ENCODE measurements at regions not wholly inside any gene's neighbourhood (a gene's known extent, or its start where the extent isn't known, plus 50 kb on each side); places are given as distances from the start of the nearest gene placed in this dataset.

GRCh38 chr5:8332666-8333445 lies 463.9 kb downstream of the MTRR start:
- no peak for DNase-seq

GRCh38 chr5:8333485-8333884 lies 464.5 kb downstream of the MTRR start:
- no peak for DNase-seq

GRCh38 chr5:8333977-8334376 lies 465.0 kb downstream of the MTRR start:
- no peak for DNase-seq

DNA sequence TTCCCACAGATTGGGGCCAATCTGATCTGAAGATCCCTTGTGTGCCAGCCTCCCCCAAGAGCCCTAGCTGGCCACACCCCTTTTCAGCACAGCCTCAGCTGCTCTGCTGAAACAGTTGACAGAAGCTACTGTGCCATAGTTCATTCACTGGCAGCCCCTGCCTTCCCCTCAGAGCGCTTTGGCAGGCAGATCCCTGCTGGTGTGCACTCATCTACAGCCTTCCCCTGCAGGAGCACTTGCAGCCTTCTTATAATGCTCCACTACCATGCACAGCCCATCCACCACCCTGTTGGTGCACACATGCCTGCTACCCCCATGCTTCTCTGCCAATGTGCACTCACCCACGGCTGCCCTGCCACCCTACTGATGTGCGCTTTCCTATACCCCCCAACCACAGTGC lies 471.3 kb downstream of the MTRR start:
- no peak for DNase-seq

- no peak for DNase-seq
Measured at GRCh38 chr5:8340739-8341344, 471.9 kb downstream of the MTRR start.

DNA sequence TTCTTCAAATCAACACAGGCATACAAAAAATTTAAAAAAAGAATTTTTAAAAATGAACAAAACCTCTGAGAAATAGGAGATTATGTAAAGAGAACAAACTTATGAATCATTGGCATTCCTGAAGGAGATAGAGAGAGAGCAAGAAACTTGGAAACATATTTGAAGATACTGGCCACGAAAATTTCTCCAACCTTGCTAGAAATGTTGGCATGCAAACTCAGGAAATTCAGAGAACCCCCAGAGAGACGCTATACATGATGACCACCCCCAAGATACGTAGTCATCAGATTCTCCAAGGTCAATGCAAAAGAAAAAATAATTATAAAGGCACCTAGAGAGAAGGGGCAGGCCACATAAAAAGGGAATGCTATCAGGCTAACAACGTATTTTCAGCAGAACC lies 472.5 kb downstream of the MTRR start:
- no peak for DNase-seq

GRCh38 chr5:8347984-8348383 lies 479.0 kb downstream of the MTRR start:
- DNase-seq = no peak

DNA sequence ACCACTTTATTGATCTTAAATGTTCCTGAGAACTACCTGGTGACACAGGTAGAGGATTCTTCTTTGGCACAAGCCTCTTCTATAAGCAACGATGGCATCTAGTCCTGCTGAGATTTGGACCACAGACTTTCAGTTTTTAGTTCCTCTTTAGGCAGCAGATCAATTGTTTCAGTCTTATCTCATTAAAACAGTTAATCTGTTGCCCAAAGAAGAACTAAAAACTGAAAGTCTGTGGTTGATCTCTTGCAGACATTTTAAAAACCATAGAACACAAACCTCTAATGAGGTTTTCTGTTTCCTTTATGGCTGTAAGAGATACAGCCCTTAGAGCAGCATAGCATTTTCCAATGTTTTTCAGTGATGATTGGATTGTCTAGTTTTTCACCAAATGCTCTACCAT lies 480.9 kb downstream of the MTRR start:
- no peak for DNase-seq

- no peak for DNase-seq
Measured at GRCh38 chr5:8350644-8351339, 481.8 kb downstream of the MTRR start.

GRCh38 chr5:8355981-8356380 lies 487.0 kb downstream of the MTRR start:
- no peak for DNase-seq

DNA sequence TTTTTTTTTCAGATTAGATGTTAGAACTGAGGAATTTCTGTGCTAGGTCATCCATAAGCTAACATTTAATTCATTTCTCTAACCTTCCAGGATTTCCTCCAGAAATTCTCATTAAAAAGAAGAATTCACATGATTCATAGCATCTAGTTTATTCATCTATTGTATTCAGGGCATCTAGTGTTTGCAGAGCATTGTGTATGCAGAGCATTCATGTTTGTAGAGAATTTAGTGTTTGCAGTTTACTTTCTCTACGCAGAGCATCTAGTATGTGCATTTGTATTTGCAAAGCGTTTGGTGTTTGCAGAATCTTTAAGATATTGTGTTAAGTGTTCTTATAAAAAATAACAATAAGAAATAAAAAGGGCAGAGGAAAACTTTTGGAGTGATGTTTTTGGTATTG lies 491.1 kb downstream of the MTRR start:
- DNase-seq = no peak

GRCh38 chr5:8362495-8362894 lies 493.5 kb downstream of the MTRR start:
- no peak for DNase-seq

DNA sequence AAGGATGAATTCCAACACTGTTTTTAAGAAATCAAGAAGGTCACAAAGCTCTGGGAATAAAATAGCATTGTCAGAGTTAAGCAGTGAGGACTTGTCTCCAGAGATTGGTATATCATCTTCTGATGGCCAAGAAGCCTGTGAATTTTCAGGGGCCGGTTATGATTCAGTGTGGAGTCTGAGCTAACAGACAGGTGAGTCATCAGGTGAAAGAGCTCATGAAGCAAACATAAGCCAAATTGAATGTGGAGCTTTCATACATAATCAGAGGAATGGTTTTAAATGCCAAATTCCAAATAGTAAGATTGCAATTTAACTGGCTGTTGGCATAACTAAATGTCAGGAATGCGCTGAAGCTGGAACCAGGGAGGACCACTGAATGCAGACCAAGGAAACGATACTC lies 494.2 kb downstream of the MTRR start:
- no peak for DNase-seq

DNA sequence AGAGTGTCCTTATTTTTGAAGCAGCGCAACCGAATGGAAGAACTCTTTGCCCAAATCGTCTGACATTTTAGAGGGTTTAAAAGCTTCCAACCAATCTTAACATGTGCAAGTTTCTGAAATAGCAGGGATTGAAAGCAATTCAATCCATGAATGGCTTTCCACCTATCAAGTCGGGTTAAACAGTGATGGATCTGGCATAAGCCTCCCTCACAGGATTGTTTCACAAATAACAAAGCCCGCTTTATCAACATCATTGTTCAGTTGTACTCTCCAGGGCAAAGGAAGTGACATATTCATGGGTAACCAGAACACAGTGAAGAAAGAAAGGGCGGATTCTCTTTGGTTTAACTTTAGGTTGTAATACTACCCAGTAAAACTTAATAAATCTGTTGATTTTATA lies 497.3 kb downstream of the MTRR start:
- no peak for DNase-seq

DNA sequence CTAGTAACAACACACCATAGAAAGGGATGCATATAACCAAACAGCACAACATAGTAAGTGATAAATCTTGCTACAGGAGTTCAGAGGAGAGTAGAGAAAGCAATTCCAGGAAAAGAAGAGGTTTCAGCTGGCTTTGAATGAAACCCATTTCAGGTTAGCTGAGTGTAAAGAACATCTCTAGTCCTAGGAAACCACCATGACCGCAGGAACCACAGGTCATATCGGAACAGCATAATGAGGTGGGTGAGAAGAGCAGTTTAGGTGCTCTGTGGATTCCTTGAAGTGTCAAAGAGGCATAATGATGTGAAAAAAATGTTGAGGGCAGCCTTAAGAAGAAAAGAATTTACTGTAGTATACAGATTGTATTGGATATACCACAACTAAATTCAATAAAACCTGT lies 507.5 kb downstream of the MTRR start:
- DNase-seq = no peak

DNA sequence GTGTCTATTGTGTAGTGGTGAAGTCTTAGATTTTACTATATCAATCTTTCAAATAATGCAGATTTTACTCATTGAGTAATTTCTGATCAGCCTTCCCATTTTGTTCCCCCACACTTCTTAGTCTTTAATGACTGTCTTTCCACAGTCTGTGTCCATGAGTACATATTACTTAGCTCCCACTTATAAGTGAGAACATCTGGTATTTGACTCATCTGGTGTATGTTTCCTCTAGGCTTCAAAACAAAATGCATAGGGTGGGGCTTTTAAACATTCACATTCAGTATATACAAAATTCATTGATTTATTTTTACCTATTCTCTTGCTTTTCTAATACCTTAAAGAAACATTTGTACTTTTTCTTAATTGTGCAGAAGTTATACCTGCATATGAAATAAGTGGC lies 513.0 kb downstream of the MTRR start:
- no peak for DNase-seq

GRCh38 chr5:8382456-8382855 lies 513.5 kb downstream of the MTRR start:
- no peak for DNase-seq

DNA sequence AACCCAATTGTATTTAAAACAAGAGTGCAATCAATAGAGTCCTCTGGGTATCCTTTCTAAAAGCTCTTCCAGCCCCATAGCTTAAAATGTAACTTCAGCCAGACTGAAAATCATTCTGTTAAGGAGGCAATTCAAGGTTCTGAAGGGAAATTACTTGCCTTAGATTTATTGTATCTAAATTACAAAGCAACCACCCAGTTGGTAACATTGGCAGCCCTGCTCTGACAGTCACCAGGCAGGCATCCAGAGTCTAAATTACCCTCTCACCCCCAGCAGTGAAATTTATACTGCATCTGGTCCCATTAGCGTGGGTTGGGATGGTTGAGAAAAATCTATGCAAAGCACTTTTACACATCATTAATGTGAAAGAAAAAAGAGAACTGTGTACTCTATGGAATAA lies 514.7 kb downstream of the MTRR start:
- no peak for DNase-seq

GRCh38 chr5:8386719-8387288 lies 517.9 kb downstream of the MTRR start:
- DNase-seq = no peak

DNA sequence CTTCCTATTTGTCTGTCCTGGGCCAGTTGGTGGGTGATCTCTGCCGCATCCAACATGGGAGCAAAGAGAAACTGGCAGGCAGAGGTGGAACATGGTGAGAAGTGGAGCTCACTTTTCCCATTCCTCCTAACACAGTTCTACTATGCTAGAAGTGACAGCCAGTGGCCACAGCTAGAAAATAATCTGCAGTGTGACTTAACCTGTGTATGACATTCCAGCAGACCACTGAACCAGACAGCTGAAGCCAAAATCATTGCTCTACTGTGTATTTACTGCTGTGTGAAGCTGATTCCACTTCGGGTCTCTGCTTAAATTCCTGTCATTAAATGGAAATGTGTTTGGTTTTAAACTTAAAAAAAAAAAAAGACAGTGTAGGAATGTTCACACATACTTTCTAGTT lies 523.0 kb downstream of the MTRR start:
- DNase-seq = no peak

DNA sequence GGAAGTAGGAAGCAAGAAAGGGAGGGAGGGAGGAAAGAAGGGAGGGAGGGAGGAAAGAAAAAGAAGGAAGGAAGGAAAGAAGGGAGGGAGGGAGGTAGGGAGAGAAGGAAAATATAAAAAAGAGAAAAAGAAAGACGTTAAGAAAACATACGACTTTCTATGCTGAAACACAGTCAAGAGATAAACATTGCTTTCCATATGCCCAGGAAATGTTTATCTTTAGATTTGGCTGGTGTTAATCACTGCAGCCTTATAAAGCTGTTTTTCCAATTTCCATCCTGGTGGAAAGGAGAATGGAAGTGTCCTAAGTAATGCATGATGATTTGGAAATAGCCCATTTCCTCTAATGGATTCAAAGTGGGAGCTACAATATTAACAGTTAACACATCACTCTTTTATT lies 524.3 kb downstream of the MTRR start:
- DNase-seq = no peak

DNA sequence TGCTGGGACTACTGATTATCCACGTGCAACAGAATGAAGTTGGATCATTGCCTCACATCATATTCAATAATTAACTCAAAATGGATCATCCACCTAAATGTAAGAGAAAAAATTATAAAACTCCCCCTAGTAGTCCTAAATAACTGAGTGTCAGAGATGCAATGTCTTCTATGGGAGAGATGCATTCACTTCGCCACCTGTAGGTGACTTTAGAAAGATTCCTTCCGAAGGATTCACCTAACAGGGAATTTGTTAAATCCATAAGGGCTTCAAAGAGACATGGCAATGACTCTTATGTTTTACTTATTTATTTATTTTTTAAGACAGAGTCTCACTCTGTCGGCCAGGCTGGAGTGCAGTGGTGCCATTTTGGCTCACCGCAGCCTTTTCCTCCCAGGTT lies 526.0 kb downstream of the MTRR start:
- no peak for DNase-seq

DNA sequence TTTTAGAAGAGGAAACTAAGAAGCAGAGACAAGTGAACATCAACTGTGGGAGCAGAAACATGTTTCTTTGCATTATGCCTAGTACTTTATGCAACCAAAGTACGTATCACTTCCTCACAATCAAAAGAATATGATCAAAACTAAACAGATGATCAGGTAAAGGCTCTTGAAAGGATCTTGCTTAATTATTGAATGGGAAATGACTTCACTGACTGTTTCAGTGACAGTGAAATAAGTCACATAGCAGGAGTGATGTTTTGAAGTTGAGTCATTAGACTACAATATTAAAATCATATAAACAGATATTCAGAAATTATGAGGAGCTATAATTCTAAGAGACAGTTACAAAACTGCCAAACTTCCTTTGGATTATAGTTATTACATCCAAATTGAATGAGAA lies 527.3 kb downstream of the MTRR start:
- DNase-seq = no peak

DNA sequence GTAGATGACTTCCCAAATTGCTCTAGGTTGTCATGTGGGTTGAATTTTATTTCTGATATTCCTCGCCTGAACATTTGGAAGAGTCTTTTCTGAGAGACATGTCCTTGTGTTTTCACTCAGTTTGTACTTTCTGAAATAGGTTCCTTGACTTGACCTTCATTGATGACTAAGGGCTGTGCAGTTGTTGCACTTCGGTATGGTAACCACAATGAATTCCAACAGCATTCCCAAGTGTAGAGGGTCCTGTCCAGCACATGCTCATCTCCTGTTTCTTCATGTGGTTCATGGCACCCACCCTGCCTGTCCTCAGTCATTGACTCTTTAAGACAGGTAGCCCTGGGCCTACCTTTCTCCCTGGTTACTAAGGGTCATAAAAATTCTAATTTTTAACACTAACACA lies 527.8 kb downstream of the MTRR start:
- DNase-seq = no peak

Measured in SIG-M5 (cell line).